Sigmoid colon (tissue), 6 donors: ENCODE measurements at regions not wholly inside any gene's neighbourhood (a gene's known extent, or its start where the extent isn't known, plus 50 kb on each side); places are given as distances from the start of the nearest gene placed in this dataset.

Source experiments
- DNase-seq: peaks from one replicate; pipeline ENCODE4 v3.0.0-alpha.2; 2019
- H3K27ac ChIP-seq, 4 donors: fragments of 200-600 bp; sonication (generic); one replicate each; pipeline ENCODE4 v1.5.1; 2016 to 2019; ENCODE audit warnings: mild to moderate bottlenecking in 1 of 4
- H3K27me3 ChIP-seq, 3 donors: fragments of 200-600 bp; sonication (generic); one replicate each; pipeline ENCODE4 v1.5.1; 2019; ENCODE audit warnings: mild to moderate bottlenecking in 1 of 3
- H3K36me3 ChIP-seq, 4 donors: fragments of 200-600 bp; sonication (generic); one replicate each; pipeline ENCODE4 v1.5.1; 2016 to 2019
- H3K4me1 ChIP-seq, 4 donors: fragments of 200-600 bp; sonication (generic); one replicate each; pipeline ENCODE4 v1.5.1; 2017 to 2019
- H3K4me3 ChIP-seq, 4 donors: fragments of 200-600 bp; sonication (generic); one replicate each; pipeline ENCODE4 v1.5.1; 2017 to 2019; ENCODE audit warnings: mild to moderate bottlenecking in 2 of 4, moderate library complexity in 1 of 4
- H3K9me3 ChIP-seq, 4 donors: fragments of 200-600 bp in 3 of 4; sonication (generic) in 3 of 4; one replicate each; pipeline versions ENCODE4 v1.5.1 to v1.6.1; 2013 to 2019
- EP300 ChIP-seq, 4 donors: sonication (generic); formaldehyde crosslinking; IDR thresholded peaks; one replicate each; pipeline ENCODE4 v1.6.1; 2017; ENCODE audit warnings: antibody characterized with exemption in 4 of 4
- POLR2A ChIP-seq, 2 donors: fragments of 450-650 bp; IDR thresholded peaks; one replicate each; pipeline ENCODE4 v1.6.1; 2016; ENCODE audit warnings: antibody characterized with exemption in 2 of 2, mild to moderate bottlenecking in 2 of 2, moderate library complexity in 2 of 2
- POLR2AphosphoS5 ChIP-seq, 4 donors: sonication (generic); formaldehyde crosslinking; IDR thresholded peaks; one replicate each; pipeline ENCODE4 v1.6.1; 2017; ENCODE audit warnings: antibody characterized with exemption in 4 of 4
- WGBS, 2 donors: extraction: QIAGEN DNeasy Blood & Tissue Kit; methylation state at CpG; one replicate each; pipeline ENCODE4 v1.1.7; 2013; 5-methylcytosine and 5-hydroxymethylcytosine counted together
- intact Hi-C: fragments of 100-400 bp; cut with DNase I; formaldehyde crosslinking; loops from one replicate; pipeline ENCODE4 v1.15.1; 2023
- TF ChIP-seq, protein P1 (sequence below), 4 experiments: fragments of 450-650 bp in 3 of 4; fragments of 200-600 bp in 1 of 4; IDR thresholded peaks; one replicate each; pipeline ENCODE4 v1.5.1; 2016 to 2019; ENCODE audit warnings: antibody characterized with exemption in 4 of 4, mild to moderate bottlenecking in 3 of 4, moderate library complexity in 2 of 4
- donor health status: healthy with polysubstance abuse.
- donor health status: healthy.

GRCh38 chr4:120589787-120590186 is 332.7 kb downstream of the PRDM5 start:
- 33 to 57% methylated on average over 2 of the region's 2 CpGs for WGBS, 2 donors
- Histone ChIP-seq H3K4me3 (no peak overlapping the region), H3K4me1 (no peaks in the 10 kb centered on the region), H3K27ac (no peak overlapping the region), H3K9me3 (no peaks in the 10 kb centered on the region), H3K27me3 (no peaks in the 10 kb centered on the region), H3K36me3 (no peaks in the 10 kb centered on the region)
- intact Hi-C loops = no loop called here
- TF ChIP-seq POLR2A (IDR thresholded peaks at IDR 0.05) = no peak
- TF ChIP-seq POLR2AphosphoS5 (IDR thresholded peaks at IDR 0.05) = no peak
- TF ChIP-seq, protein P1, sequence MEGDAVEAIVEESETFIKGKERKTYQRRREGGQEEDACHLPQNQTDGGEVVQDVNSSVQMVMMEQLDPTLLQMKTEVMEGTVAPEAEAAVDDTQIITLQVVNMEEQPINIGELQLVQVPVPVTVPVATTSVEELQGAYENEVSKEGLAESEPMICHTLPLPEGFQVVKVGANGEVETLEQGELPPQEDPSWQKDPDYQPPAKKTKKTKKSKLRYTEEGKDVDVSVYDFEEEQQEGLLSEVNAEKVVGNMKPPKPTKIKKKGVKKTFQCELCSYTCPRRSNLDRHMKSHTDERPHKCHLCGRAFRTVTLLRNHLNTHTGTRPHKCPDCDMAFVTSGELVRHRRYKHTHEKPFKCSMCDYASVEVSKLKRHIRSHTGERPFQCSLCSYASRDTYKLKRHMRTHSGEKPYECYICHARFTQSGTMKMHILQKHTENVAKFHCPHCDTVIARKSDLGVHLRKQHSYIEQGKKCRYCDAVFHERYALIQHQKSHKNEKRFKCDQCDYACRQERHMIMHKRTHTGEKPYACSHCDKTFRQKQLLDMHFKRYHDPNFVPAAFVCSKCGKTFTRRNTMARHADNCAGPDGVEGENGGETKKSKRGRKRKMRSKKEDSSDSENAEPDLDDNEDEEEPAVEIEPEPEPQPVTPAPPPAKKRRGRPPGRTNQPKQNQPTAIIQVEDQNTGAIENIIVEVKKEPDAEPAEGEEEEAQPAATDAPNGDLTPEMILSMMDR (IDR thresholded peaks at IDR 0.05) = no peak
- TF ChIP-seq EP300 (IDR thresholded peaks at IDR 0.05) = no peak
- no peak for DNase-seq

DNA sequence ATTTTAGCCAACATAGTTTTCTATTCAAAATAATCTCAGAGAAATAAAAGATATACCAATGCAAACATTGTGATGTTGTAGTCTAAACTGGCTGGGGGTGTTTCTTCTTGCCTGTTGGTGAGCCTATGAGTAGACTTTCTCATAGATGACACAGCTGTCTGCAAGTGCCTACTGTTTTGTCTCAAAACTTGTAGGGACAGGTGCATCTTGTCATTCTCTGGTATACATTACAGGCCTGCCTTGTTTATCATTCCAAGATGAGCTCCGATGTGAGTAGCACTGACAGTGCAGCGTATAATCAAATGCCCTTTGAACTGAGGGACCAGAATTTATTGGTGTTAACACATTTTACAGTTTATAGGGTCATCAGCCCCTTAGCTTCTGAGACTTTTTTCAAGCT is 353.8 kb downstream of the PRDM5 start:
- Histone ChIP-seq H3K9me3 (no peaks in the 10 kb centered on the region), H3K27me3 (no peaks in the 10 kb centered on the region), H3K4me1 (peaks cover 0 to 14% (median 7%) of the 10 kb centered on the region in 4 donors), H3K36me3 (no peaks in the 10 kb centered on the region), H3K4me3 (no peak overlapping the region), H3K27ac (no peak overlapping the region)
- TF ChIP-seq EP300 (IDR thresholded peaks at IDR 0.05) (no peak), POLR2A (IDR thresholded peaks at IDR 0.05) (no peak), POLR2AphosphoS5 (IDR thresholded peaks at IDR 0.05) (peak in 1 of 4 donors; percentile 13)
- TF ChIP-seq, protein P1 (IDR thresholded peaks at IDR 0.05) = no peak
- 42 to 43% methylated on average over 2 of the region's 2 CpGs for WGBS, 2 donors
- DNase-seq = no peak
- intact Hi-C loops = no loop called here

DNA sequence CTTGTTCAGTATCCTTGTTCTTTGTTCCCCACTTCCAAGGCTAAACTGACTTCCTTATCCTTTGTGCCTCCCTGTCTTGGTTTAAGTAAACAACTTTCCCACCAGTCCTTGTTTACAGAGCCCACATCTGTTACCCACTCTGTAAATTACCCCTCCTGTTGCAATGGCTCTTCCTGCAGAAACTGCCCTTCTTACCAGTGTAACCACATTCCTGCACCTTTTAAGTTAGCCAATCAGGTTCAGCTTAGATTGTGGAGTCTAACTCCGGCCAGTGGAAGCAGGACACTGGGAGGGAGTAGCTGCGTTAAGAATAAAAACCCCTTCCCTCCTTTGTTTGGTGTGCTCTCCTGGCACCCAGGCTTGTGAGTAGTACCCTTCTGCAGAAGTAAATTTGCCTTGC is 360.9 kb downstream of the PRDM5 start:
- WGBS, 2 donors = 49 to 80% methylated on average over 2 of the region's 2 CpGs

GRCh38 chr4:120557372-120557771 is 365.2 kb downstream of the PRDM5 start:
- no peaks in the 10 kb centered on the region for H3K27me3 ChIP-seq
- no peak overlapping the region for H3K27ac ChIP-seq
- no peaks in the 10 kb centered on the region for H3K4me1 ChIP-seq
- H3K4me3 ChIP-seq = no peak overlapping the region
- intact Hi-C loops = no loop called here
- TF ChIP-seq EP300 (IDR thresholded peaks at IDR 0.05) = no peak
- TF ChIP-seq POLR2A (IDR thresholded peaks at IDR 0.05) = no peak
- no peak for TF ChIP-seq POLR2AphosphoS5 (IDR thresholded peaks at IDR 0.05)
- peaks cover 0 to 8% (median 3%) of the 10 kb centered on the region in 4 donors for H3K9me3 ChIP-seq
- no peak for DNase-seq
- 81 to 86% methylated on average over 2 of the region's 2 CpGs for WGBS, 2 donors
- H3K36me3 ChIP-seq = no peaks in the 10 kb centered on the region

More for the DNA sequence above, 360.9 kb downstream of the PRDM5 start:
- Histone ChIP-seq H3K9me3 (peaks cover 0 to 9% (median 3%) of the 10 kb centered on the region in 4 donors), H3K27ac (no peak overlapping the region), H3K27me3 (no peaks in the 10 kb centered on the region), H3K36me3 (no peaks in the 10 kb centered on the region), H3K4me1 (no peaks in the 10 kb centered on the region), H3K4me3 (no peak overlapping the region)
- intact Hi-C loops = no loop called here
- no peak for TF ChIP-seq POLR2A (IDR thresholded peaks at IDR 0.05)
- TF ChIP-seq, protein P1 (IDR thresholded peaks at IDR 0.05) = no peak
- TF ChIP-seq EP300 (IDR thresholded peaks at IDR 0.05) = no peak
- no peak for TF ChIP-seq POLR2AphosphoS5 (IDR thresholded peaks at IDR 0.05)
- DNase-seq = no peak

DNA sequence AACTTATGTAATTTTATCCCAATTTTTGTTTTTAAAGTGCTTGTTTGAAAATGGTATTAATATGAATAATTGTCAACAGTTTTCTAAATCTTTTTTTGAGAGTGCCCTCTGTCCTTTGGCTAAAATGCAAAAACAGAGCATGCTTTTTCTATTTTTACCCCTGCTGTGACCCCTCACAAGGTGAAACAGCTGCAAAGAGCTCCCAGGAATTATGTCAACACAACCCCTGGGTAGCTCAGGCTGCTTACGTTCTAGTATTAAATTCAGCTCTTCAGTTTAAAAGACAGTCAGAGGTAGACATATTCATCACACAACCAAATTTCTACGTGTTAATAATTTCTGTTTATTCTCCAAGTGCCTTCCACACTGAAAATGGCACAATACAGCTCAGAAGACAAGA is 367.5 kb downstream of the PRDM5 start:
- Histone ChIP-seq H3K9me3 (no peaks in the 10 kb centered on the region), H3K27me3 (no peaks in the 10 kb centered on the region), H3K4me1 (no peaks in the 10 kb centered on the region), H3K36me3 (no peaks in the 10 kb centered on the region), H3K4me3 (no peak overlapping the region), H3K27ac (no peak overlapping the region)
- no peak for DNase-seq
- intact Hi-C loops = no loop called here
- no peak for TF ChIP-seq POLR2AphosphoS5 (IDR thresholded peaks at IDR 0.05)
- no peak for TF ChIP-seq EP300 (IDR thresholded peaks at IDR 0.05)
- TF ChIP-seq, protein P1 (IDR thresholded peaks at IDR 0.05) = no peak
- TF ChIP-seq POLR2A (IDR thresholded peaks at IDR 0.05) = no peak
- WGBS, 2 donors = 63 to 68% methylated on average over 2 of the region's 2 CpGs
